ENCODE measurements at regions not wholly inside any gene's neighbourhood (a gene's known extent, or its start where the extent isn't known, plus 50 kb on each side); places are given as distances from the start of the nearest gene placed in this dataset.
"Not testable (repeated sequence)": the region's sequence is repeated elsewhere in the genome, so short reads cannot be mapped to it uniquely, and the experiment has no call there.

DNA sequence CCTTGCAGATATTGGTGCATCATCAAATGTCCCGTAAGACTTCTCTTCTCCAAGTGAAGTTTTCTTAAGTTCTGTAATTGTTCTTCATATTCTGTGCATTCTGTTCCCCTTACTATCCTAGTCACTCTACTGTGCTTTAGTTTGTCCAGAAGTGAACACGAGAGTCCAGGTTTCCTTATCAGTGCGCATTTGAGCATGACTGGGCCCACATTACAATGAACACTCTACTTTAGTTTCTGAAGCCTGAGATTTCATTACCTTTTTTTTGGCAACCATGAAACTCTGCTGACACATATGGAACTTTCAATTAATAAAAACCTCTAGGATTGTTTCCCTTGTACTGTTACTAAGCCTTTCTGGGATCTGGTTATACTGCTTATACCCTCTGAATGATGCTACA is 270.0 kb downstream of the KCNRG start:
- Histone ChIP-seq H3K4me1 (no peaks in the 10 kb centered on the region), H3K4me3 (no peak overlapping the region), H3K9me3 (no peaks in the 10 kb centered on the region), H3K36me3 (no peaks in the 10 kb centered on the region), H3K27ac (no peak overlapping the region), H3K27me3 (peaks cover 0 to 2% (median 0%) of the 10 kb centered on the region in 4 donors)
- whole genome bisulfite sequencing, 2 donors = 90% methylated on average over 3 of the region's 3 CpGs
- intact Hi-C loops (cut with DNase I) = no loop called here
- FAIRE-seq (no peak), DNase-seq (no peak), ATAC-seq (no peak)
- TF ChIP-seq, protein P1, sequence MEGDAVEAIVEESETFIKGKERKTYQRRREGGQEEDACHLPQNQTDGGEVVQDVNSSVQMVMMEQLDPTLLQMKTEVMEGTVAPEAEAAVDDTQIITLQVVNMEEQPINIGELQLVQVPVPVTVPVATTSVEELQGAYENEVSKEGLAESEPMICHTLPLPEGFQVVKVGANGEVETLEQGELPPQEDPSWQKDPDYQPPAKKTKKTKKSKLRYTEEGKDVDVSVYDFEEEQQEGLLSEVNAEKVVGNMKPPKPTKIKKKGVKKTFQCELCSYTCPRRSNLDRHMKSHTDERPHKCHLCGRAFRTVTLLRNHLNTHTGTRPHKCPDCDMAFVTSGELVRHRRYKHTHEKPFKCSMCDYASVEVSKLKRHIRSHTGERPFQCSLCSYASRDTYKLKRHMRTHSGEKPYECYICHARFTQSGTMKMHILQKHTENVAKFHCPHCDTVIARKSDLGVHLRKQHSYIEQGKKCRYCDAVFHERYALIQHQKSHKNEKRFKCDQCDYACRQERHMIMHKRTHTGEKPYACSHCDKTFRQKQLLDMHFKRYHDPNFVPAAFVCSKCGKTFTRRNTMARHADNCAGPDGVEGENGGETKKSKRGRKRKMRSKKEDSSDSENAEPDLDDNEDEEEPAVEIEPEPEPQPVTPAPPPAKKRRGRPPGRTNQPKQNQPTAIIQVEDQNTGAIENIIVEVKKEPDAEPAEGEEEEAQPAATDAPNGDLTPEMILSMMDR (IDR thresholded peaks at IDR 0.05) = no peak

DNA sequence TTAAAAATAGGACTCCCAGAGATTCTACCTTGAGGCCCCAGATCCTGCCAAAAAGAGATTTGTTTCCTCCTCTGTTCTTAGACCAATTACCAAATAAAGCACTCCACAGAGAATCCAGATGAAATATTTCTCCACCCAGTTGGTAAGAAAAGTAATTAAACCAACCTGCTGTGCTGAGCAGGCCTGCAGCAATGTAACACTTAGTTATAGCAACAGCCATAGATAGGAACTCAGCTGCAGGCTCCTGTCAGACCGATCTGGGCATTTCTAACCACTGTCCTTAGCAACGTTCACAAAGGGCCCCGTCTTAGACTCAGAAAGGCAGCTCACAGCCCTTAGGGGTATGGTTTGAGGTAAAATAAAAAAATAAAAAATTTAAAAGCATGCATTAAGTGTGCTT is 271.1 kb downstream of the KCNRG start:
- Histone ChIP-seq H3K27me3 (no peaks in the 10 kb centered on the region), H3K4me3 (no peak overlapping the region), H3K4me1 (no peaks in the 10 kb centered on the region), H3K27ac (no peak overlapping the region), H3K36me3 (no peaks in the 10 kb centered on the region), H3K9me3 (no peaks in the 10 kb centered on the region)
- FAIRE-seq = no peak
- TF ChIP-seq, protein P1 (IDR thresholded peaks at IDR 0.05) = no peak
- intact Hi-C loops (cut with DNase I) = no loop called here
- WGBS, 2 donors = 69 to 76% methylated on average over 3 of the region's 3 CpGs
- no peak for DNase-seq
- no peak for ATAC-seq

DNA sequence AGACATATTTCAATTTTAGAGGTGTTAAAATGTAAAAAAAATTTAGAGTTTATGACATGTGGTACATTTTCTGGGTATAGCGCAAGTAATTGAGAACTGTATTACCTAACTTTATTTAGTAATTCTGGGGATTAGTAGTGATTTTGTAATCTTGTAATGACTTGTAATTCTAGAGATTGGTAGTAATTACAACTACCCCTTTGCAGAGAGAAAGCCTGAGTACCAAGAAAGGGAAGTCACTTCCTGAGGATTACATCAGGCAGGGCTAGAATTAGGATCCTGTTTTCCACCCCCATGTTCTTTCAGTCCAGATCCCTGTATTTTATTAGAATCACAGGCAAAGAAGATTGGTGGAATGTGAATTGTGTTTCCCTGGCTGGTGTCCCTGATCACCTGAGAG is 274.9 kb downstream of the KCNRG start:
- intact Hi-C loops (cut with DNase I) = no loop called here
- H3K4me3 ChIP-seq = no peak overlapping the region
- FAIRE-seq (no peak), DNase-seq (no peak), ATAC-seq (no peak)
- H3K27ac ChIP-seq = no peak overlapping the region
- H3K27me3 ChIP-seq = no peaks in the 10 kb centered on the region
- H3K9me3 ChIP-seq = no peaks in the 10 kb centered on the region
- 54 to 98% methylated on average over 1 of the region's 1 CpG for WGBS, 2 donors
- TF ChIP-seq, protein P1 (IDR thresholded peaks at IDR 0.05) = no peak
- no peaks in the 10 kb centered on the region for H3K36me3 ChIP-seq
- H3K4me1 ChIP-seq = no peaks in the 10 kb centered on the region

DNA sequence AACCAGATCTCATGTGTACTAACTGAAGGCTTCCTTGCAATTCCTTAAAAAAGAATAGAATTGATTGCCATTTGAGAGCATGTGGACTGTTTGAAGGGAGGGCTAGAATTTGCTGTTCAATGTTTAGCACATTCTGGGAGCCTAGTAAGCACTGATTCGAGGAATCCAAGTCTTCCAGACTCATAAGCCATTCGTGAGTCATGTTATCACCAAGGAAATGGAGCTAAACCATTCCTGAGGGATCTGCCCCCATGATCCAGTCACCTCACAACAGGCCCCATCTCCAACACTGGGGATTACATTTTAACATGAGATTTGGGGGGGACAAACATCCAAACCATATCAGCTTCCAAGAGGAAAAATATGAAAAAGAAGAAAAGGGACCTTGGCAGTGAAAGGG is 276.4 kb downstream of the KCNRG start:
- Histone ChIP-seq H3K27me3 (no peaks in the 10 kb centered on the region), H3K4me3 (no peak overlapping the region), H3K36me3 (no peaks in the 10 kb centered on the region), H3K27ac (no peak overlapping the region), H3K9me3 (no peaks in the 10 kb centered on the region), H3K4me1 (no peaks in the 10 kb centered on the region)
- intact Hi-C loops (cut with DNase I) = no loop called here
- TF ChIP-seq, protein P1 (IDR thresholded peaks at IDR 0.05) = no peak
- WGBS, 2 donors = 64 to 67% methylated on average over 2 of the region's 2 CpGs
- ATAC-seq (no peak), DNase-seq (no peak), FAIRE-seq (no peak)

DNA sequence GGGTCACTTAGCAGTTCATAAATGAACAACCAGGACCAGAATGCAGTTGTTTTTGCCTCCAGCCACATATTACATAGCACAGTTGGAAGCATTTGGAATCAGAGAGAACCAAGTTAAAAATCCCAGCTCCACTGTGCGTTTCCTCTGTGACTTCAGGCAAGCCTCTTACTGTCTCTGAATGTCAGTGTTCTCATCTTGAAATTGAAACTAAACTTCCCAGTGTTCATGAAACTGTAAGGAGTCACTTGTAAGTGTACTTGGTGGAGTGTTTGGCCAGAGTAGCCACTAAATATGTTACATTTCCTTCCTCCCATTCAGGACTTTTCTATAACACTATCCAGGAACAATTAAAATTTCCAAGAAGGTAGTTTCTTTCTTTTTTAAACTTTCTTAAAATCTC is 276.8 kb downstream of the KCNRG start:
- 79 to 92% methylated on average over 1 of the region's 1 CpG for WGBS, 2 donors
- H3K4me3 ChIP-seq = no peak overlapping the region
- H3K9me3 ChIP-seq = no peaks in the 10 kb centered on the region
- H3K4me1 ChIP-seq = no peaks in the 10 kb centered on the region
- H3K36me3 ChIP-seq = no peaks in the 10 kb centered on the region
- ATAC-seq (no peak), FAIRE-seq (no peak), DNase-seq (no peak)
- no peak overlapping the region for H3K27ac ChIP-seq
- no peaks in the 10 kb centered on the region for H3K27me3 ChIP-seq
- intact Hi-C loops (cut with DNase I) = no loop called here
- TF ChIP-seq, protein P1 (IDR thresholded peaks at IDR 0.05) = no peak

DNA sequence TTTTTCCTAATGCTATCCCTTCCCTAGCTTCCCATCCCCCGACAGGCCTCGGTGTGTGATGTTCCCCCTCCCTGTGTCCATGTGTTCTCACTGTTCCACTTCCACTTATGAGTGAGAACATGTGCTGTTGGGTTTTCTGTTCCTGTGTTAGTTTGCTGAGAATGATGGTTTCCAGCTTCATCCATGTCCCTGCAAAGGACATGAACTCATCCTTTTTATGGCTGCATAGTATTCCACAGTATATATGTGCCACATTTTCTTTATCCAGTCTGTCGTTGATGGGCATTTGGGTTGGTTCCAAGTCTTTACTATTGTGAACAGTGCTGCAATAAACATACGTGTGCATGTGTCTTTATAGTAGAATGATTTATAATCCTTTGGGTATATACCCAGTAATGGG is 279.2 kb downstream of the KCNRG start:
- H3K4me3 ChIP-seq; H3K27ac ChIP-seq; H3K27me3 ChIP-seq; ATAC-seq; H3K4me1 ChIP-seq; H3K9me3 ChIP-seq; intact Hi-C loops (cut with DNase I); FAIRE-seq; DNase-seq; H3K36me3 ChIP-seq: not testable (repeated sequence)
- 77 to 84% methylated on average over 4 of the region's 4 CpGs for WGBS, 2 donors

All from pancreas (tissue), 10 donors.